Adrenal gland (tissue), 5 donors: ENCODE measurements at regions not wholly inside any gene's neighbourhood (a gene's known extent, or its start where the extent isn't known, plus 50 kb on each side); places are given as distances from the start of the nearest gene placed in this dataset.

ENCODE experiments used
- POLR2A ChIP-seq, 2 donors: fragments of 450-650 bp; IDR thresholded peaks; one replicate each; pipeline ENCODE4 v1.6.1; 2017; ENCODE audit warnings: antibody characterized with exemption in 2 of 2, mild to moderate bottlenecking in 2 of 2, moderate library complexity in 1 of 2
- TF ChIP-seq, protein P1 (sequence below), 6 experiments: fragments of 450-650 bp in 4 of 6; fragments of 200-600 bp in 2 of 6; sonication (generic) in 1 of 6; IDR thresholded peaks; 1 replicate in 5 of 6; 2 replicates in 1 of 6; pipeline versions ENCODE4 v1.5.1 to v1.8.0; 2016 to 2021; ENCODE audit warnings: antibody characterized with exemption in 6 of 6, mild to moderate bottlenecking in 2 of 6, moderate library complexity in 1 of 6
- donor health status: DM: no; HTN: no; CAD: no.

GRCh38 chr17:77768248-77768852 lies 190.2 kb upstream of the TNRC6C start:
- TF ChIP-seq POLR2A (IDR thresholded peaks at IDR 0.05) = no peak
- TF ChIP-seq, protein P1, sequence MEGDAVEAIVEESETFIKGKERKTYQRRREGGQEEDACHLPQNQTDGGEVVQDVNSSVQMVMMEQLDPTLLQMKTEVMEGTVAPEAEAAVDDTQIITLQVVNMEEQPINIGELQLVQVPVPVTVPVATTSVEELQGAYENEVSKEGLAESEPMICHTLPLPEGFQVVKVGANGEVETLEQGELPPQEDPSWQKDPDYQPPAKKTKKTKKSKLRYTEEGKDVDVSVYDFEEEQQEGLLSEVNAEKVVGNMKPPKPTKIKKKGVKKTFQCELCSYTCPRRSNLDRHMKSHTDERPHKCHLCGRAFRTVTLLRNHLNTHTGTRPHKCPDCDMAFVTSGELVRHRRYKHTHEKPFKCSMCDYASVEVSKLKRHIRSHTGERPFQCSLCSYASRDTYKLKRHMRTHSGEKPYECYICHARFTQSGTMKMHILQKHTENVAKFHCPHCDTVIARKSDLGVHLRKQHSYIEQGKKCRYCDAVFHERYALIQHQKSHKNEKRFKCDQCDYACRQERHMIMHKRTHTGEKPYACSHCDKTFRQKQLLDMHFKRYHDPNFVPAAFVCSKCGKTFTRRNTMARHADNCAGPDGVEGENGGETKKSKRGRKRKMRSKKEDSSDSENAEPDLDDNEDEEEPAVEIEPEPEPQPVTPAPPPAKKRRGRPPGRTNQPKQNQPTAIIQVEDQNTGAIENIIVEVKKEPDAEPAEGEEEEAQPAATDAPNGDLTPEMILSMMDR (IDR thresholded peaks at IDR 0.05) = no peak
